ENCODE measurements at regions not wholly inside any gene's neighbourhood (a gene's known extent, or its start where the extent isn't known, plus 50 kb on each side); places are given as distances from the start of the nearest gene placed in this dataset.
A peak's percentile ranks its signal among the peaks of the same experiment; 100 is the strongest.

GRCh38 chr3:182606905-182607504, 186.3 kb upstream of the ATP11B start:
- no peaks in the 10 kb centered on the region for H3K27me3 Mint-ChIP-seq
- H3K4me1 Mint-ChIP-seq (ENCODE audit: low read depth): peaks cover 14% of the 10 kb centered on the region
- H3K36me3 Mint-ChIP-seq (ENCODE audit: insufficient read depth): no peaks in the 10 kb centered on the region
- H3K4me3 Mint-ChIP-seq (ENCODE audit: low read depth): no peak overlapping the region
- no peak for TF ChIP-seq CTCF (IDR thresholded peaks at IDR 0.05; ENCODE audit: unreplicated experiment)
- no peak overlapping the region for H3K27ac Mint-ChIP-seq
- no peak for DNase-seq (ENCODE audit: low spot score, unreplicated experiment)
- no peaks in the 10 kb centered on the region for H3K9me3 Mint-ChIP-seq (ENCODE audit: low read depth)

GRCh38 chr3:182608832-182609231, 184.5 kb upstream of the ATP11B start:
- DNase-seq (ENCODE audit: low spot score, unreplicated experiment): no peak
- H3K4me1 Mint-ChIP-seq (ENCODE audit: low read depth): peaks cover 14% of the 10 kb centered on the region

GRCh38 chr3:182609575-182610156, 183.6 kb upstream of the ATP11B start:
- H3K27ac Mint-ChIP-seq: peak overlapping the region; percentile 0
- peaks cover 14% of the 10 kb centered on the region for H3K4me1 Mint-ChIP-seq (ENCODE audit: low read depth)
- H3K4me3 Mint-ChIP-seq (ENCODE audit: low read depth): no peak overlapping the region
- no peaks in the 10 kb centered on the region for H3K36me3 Mint-ChIP-seq (ENCODE audit: insufficient read depth)
- no peak for TF ChIP-seq CTCF (IDR thresholded peaks at IDR 0.05; ENCODE audit: unreplicated experiment)
- H3K27me3 Mint-ChIP-seq: peaks cover 2% of the 10 kb centered on the region
- H3K9me3 Mint-ChIP-seq (ENCODE audit: low read depth): no peaks in the 10 kb centered on the region
- DNase-seq (ENCODE audit: low spot score, unreplicated experiment): no peak

More at GRCh38 chr3:182608832-182609231, 184.5 kb upstream of the ATP11B start:
- Mint-ChIP-seq H3K27me3 (peaks cover 2% of the 10 kb centered on the region), H3K9me3 (ENCODE audit: low read depth) (no peaks in the 10 kb centered on the region), H3K4me3 (ENCODE audit: low read depth) (no peak overlapping the region), H3K27ac (no peak overlapping the region), H3K36me3 (ENCODE audit: insufficient read depth) (no peaks in the 10 kb centered on the region)
- no peak for TF ChIP-seq CTCF (IDR thresholded peaks at IDR 0.05; ENCODE audit: unreplicated experiment)

DNA sequence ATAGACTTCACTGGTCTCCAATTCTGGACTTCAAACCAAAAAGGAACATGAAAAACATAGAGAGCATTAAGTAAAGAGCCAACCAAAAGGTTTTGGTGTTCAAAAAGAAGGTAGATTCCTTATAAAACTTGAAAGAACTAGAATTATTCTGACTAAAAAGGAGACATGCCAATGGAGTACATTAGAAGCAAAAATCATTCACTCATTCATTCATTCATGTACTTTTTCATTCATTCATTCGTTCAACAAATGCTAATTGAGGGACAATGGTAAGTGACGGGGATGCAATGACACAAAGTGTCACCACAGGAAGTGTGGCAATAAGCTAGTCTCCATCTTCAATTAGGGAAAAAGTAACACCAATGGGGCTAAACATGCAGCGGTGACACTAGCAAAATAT, 181.0 kb upstream of the ATP11B start:
- no peak for TF ChIP-seq CTCF (IDR thresholded peaks at IDR 0.05; ENCODE audit: unreplicated experiment)
- H3K36me3 Mint-ChIP-seq (ENCODE audit: insufficient read depth): no peaks in the 10 kb centered on the region
- H3K27me3 Mint-ChIP-seq: peaks cover 12% of the 10 kb centered on the region
- DNase-seq (ENCODE audit: low spot score, unreplicated experiment): no peak
- peaks cover 9% of the 10 kb centered on the region for H3K4me1 Mint-ChIP-seq (ENCODE audit: low read depth)
- no peak overlapping the region for H3K27ac Mint-ChIP-seq
- no peaks in the 10 kb centered on the region for H3K9me3 Mint-ChIP-seq (ENCODE audit: low read depth)
- no peak overlapping the region for H3K4me3 Mint-ChIP-seq (ENCODE audit: low read depth)

DNA sequence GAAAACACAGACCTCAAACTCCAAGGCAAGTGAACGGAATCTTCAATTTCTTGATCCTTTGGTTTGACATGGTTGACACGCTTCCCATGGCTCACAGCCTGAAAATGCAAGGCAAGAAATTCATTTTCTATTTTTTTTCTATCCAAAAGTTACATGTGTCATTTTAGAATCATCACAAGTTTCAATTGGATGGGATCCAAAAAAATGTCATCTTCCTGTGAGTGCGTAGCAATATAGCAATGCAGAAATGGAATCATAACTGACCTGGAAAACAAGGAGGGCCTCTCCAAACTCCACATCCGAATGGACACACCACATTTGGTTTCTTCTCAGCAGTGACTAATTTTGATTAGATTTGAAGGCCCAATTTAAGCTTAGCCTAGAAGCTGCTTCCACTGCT, 175.8 kb upstream of the ATP11B start:
- DNase-seq (ENCODE audit: low spot score, unreplicated experiment): no peak
- Mint-ChIP-seq H3K27me3 (peaks cover 12% of the 10 kb centered on the region), H3K4me1 (ENCODE audit: low read depth) (peaks cover 5% of the 10 kb centered on the region), H3K27ac (no peak overlapping the region), H3K36me3 (ENCODE audit: insufficient read depth) (no peaks in the 10 kb centered on the region), H3K4me3 (ENCODE audit: low read depth) (no peak overlapping the region), H3K9me3 (ENCODE audit: low read depth) (no peaks in the 10 kb centered on the region)
- no peak for TF ChIP-seq CTCF (IDR thresholded peaks at IDR 0.05; ENCODE audit: unreplicated experiment)

All from progenitor cell of endocrine pancreas (in vitro differentiated cells).